Activated CD8-positive, alpha-beta memory T cell treated with anti-CD3 and anti-CD28 coated beads, Interleukin-2, amount 50 U/mL, for 24 hours (primary cell): ENCODE measurements at regions not wholly inside any gene's neighbourhood (a gene's known extent, or its start where the extent isn't known, plus 50 kb on each side); places are given as distances from the start of the nearest gene placed in this dataset.

Source experiments
- DNase-seq: peaks from one replicate; pipeline ENCODE4 v3.0.0-alpha.2; 2020; ENCODE audit errors: extremely low read depth

DNA sequence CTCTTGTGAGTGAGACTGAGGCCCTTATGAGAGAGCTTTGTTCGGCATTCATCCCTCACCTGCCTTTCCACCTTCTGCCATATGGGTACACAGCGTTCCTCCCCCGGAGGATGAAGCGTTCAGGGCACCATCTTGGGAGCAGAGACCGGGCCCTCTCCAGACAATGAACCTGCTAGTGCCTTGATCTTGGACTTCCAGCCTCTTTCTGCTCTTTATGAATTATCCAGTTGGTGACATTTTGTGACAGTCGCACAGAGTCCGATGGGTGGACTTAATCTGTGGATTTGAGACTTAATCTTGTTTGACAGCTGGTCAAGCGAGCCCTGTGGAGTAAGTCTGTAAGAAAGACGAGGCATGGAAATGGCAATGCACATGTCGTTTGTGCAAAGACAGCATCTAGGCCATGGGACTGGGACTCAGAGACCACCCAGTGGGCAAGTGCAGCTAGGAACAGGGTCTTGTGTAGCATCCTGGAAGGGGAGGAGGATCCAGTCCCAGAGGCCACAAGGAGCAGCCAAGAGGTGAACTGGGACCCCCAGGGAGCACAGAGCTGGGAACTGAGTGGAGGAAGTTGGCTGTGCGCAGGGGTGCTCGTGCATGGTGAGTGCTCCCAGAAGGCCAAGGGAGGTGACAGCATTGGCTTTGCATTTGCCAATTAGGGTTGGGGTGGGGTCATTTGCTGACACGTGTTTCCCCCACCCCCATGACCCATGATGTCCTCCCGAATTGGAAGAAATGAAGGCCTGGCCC is 69.5 kb upstream of the HDAC4 start:
- DNase-seq, result no peak

DNA sequence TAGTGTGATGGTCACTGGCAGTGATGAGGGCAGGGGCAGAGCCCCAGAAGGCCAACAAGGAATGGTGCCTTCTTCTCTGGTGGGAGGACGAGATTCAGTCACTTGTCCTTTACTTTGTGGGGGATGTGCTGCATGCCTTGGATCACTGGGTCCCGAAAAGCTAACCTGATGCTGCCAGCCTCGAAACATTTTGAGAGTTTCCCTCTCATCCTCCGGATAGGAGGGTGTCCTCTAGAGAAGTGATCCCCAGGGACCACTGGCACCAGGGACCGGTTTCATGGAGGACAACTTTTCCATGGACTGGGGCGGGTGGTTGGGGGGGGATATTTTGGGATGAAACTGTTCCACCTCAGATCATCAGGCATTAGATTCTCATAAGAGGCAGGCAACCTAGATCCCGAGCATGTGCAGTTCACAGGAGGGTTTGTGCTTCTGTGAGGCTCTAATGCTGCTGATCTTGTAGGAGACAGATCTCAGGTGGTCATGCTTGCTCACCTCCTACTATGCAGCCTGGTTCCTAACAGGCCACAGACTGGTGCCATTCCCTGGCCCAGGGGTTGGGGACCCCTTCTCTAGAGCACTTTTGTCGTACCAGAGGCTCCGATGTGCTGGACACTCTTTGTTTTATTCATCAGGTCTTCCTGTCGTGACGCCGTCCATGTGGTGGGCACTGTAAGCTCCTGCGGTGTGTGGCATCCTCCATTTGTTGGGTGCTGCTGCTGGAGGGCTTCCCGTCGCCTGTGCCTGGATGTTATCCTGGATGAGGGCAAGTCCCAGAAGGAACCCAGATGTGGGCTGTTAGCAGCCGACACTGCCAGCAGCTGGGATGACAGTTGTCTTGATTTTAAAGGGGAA is 68.5 kb upstream of the HDAC4 start:
- no peak for DNase-seq

DNA sequence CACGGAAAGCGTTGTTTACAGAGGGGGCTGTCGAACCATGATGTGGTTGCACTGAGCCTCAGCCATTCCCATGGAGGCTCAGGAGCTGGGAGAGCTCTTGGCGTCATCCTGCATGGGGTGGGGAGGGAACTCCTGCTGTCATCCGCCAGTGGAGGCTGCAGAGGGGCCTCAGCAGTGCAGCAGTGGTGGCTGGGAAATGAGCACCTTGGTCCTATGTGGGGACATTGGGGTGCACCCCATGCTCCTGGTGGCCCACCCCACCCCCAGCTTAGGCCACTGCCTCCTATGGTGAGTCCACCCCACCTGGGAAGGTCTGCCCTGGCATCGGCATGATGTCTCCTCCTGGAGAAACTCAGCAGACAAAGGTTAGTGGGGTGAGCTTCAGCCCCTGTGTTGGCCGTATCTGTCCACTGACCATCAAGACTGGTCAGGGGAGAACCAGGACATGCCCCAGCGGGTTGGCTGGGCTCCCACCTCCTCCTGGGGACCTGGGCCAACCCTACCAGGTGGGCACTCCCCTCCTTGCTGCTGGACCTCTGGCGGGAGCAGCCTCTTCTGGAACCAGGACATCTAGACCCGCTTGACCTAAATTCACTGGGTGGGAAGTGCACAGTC is 67.8 kb upstream of the HDAC4 start:
- no peak for DNase-seq

- no peak for DNase-seq
These were observed 67.2 kb upstream of the HDAC4 start for GRCh38 chr2:239467956-239468490.

DNA sequence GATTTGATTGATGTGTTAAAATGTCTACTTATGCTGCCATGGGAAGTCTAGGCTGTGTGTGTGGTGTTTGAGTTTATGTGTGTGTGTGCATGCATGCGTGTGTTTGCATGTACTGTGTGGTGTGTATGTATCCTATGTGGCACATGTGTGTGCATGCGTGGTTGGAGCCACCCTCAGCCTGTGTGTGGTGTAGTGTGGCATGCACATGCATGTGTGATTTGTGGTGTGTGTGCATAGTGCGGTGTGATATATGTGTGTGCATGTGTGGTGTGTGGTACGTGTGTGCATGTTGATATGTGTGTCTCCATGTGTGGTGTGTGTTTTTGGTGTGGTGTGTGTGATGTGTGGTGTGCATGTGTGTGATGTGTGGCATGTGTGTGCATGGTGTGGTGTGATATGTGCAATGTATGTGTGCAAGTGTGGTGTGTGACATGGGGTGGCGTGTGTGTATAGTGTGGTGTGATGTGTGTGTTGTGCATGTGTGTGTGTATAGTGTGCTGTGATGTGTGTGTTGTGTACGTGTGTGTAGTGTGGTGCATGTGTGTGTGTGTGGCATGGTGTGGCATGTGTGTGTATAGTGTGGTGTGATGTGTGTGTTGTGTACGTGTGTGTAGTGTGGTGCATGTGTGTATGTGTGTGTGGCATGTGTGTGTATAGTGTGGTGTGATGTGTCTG is 66.6 kb upstream of the HDAC4 start:
- DNase-seq, result no peak

DNA sequence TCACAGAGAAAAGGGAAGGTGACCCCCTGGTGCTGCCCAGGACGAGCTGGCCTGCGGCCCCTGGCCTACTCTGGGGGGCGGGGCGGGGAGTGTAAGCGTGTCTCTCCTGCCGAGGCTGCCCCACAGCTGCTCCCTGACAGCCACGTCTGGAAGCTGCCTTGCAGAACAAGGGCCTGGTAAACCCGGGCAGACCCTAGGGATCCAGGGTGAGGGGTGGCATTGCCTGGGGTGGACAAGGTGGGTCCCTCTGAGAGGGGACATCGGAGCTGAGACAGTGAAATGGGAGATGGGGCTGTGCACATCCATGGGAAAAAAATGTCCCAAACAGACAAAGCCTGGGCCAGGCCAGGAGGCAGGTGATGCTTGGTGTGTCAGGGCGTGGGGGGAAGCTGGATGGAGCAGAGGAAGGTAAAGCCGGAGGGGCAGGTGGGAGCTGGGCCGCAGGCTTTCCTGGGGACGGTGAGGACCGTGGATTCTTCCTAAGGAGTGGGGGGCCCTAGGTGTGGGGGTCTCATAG is 66.0 kb upstream of the HDAC4 start:
- DNase-seq, result no peak

DNA sequence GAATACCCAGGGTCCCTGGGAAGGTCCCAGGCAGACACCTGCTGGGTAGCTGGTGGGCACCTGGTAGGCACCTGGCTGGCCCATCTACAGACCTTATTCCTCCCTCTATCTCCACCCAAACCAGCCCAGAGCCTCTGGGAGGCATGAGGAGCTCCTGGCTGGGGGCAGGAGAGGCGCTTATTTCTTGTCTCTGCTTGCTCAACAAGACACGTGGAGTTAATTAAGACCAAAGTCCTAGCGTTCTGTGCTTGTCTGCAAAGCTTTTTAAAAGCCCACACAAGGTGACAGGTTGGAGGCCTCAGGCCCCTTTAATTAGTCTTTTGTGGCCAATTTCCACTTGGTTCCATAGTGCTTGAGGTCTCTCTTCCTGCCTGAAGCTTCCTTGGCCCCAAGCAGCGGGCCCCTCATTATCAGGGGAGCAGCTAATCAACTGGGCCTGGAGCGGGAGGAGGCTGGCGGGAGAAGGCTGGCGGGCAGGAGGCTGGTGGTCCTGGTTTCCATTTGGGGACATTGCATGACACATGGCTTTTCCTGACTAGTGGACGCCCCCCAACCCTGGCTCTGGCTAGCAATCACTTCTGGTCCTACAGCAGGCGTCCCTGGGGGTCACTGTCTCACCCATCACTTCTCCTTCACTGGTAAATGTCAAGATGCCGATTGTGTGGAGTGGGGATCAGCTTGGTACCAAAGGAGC is 65.4 kb upstream of the HDAC4 start:
- no peak for DNase-seq

DNA sequence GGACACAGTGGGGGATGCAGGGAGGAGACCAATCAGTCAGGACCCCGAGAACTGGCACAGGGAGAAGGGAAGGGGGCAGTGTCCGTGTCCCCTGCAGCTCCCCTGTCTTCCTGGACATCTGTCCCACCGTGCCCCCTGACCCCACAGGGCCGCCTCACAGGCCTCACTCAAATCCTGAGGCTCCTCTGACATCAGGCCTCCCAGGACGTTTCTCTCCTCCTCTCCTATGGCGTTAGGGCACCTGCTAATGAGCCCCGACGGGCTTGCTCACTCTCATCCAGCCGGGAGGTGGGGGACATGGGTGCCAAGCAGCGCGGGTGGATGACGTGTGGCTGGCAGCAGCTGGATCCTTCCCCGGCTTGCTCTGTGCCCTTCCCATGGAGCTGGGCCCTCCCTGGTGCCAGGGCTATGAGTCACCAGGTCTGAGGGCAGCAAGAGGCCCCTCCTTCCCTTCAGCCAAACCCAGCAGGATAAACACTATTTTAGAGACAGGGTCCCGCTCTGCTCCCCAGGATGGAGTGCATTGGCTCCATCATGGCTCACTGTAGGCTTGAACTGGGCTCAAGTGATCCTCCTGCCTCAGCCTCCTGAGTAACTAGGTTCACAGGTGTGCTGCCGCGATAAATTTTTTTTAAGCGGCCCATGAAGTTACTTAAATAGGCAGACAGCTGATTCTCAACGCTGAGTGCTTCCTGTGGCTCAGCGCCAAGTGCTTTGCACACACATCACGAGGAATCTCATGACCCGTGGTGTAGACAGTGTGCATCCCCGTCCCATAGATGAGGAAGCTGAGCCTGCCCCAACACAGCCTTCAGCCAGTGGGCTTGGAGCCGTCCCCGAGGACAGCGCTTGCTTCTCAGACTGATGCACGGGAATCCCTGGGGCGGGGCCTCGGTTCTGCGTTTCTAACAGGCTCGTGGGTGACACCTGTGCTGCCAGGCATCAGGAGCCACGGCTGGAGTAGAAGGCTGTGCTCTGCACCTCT is 64.5 kb upstream of the HDAC4 start:
- no peak for DNase-seq

DNA sequence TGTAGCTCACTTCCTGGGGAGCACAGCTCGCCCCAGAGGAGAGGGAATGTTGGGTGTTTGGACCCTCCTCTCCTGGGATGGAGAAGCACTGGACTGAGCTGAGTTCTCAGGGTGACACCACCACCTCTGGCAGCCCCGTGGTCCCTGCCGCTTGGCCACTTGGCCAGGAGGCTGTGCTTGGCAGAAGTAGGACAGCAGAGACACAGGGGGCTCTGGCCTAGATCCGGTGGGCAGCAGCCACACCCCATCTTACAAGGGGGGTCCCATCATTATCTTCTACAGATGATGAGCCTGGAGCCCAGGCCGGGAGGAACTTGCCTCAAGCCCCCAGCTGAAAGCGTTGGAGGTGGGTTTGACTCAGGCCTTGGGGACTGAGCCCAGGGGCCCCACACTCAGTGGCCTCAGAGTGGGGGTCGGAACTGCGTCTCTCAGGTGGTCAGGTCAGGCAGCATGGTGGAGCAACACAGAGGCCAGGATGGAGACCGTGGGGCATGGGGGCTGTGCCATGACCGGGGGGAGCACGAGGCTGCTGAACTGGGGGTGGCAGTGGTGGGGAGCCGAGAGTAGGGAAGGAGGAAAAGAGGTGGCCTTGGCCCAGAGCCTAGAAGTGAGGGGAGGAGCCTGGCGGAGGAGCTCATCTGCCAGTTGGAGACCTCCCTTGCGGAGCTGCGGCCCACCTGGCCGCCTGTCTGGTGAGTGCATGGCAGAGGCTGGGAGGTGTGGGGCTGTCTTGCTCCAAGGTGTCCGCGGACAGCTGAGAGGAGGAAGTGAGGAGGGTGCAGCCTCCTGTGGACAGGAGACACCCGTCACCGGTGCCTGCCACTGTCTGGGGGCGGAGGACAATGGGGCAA is 63.6 kb upstream of the HDAC4 start:
- no peak for DNase-seq

DNA sequence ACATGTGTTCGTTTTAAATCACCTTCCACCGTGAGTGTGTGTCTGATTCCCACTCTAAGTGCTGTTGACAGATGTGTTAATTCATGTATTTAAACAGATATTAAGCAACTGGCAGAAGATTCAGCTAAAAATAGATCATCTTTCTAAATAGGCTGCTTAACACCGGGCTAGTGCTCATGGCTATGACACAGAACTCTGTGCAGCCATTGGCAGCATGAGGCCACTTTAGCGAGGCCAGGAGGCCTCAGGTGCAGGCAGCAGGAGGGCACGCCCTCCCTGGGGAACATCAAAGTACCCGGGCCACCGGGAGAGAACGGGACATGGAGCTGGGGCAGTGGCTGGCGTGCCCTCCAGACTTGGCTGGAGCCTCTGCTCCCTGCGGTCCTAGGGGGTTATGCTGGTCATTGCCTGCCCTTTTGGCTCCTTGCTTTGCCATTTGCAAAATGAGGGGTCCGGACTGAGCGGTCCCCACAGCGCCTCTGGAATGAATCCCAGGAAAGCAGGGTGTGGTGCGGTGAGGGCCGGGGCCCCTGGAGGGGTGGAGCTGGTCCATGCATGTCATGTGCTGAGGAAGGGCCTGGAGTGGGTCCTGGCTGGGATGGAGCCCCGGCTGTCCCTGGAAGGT is 62.8 kb upstream of the HDAC4 start:
- no peak for DNase-seq

DNA sequence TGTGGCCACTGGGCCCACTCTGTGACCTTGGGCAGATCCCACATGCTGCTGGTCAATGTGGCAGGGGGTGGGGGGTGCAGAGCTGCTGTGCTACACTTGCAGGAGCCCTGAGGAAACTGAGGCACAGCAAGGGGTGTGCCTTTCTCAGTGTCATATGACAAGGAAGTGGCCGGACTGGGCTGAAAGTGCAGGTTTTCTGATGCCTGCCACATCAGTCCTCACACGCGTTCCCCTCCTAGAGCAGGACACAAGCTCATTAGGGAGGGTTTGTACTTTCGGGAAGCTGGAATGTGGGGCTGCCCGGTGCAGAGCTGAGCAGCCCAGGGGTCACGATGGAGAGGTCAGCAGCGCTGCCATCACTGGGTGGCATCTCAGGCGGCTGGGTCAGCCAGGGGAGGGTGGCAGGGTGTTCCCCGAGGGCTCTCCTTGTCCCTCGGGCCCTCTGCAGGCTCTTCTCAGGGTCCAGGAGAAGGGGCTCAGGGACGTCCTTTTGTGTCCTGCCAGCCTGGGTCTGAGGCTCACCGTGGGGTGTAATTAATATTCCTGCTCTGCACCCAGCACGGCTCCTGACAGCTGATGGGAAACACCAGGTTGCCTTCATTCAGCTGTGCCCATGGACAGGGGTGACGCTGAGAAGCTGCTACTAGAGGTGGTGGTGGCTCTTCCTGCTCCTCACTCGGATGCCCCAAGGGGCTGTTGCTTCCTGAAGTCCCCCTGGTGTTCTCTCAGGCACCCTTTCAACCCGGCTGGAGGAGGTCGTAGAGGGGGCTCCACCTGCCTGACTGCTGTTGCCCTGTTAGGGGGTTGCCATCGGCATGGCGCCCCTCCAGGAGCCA is 62.1 kb upstream of the HDAC4 start:
- DNase-seq, result no peak

- DNase-seq, result no peak
These were observed 61.3 kb upstream of the HDAC4 start for GRCh38 chr2:239462191-239462515.

DNA sequence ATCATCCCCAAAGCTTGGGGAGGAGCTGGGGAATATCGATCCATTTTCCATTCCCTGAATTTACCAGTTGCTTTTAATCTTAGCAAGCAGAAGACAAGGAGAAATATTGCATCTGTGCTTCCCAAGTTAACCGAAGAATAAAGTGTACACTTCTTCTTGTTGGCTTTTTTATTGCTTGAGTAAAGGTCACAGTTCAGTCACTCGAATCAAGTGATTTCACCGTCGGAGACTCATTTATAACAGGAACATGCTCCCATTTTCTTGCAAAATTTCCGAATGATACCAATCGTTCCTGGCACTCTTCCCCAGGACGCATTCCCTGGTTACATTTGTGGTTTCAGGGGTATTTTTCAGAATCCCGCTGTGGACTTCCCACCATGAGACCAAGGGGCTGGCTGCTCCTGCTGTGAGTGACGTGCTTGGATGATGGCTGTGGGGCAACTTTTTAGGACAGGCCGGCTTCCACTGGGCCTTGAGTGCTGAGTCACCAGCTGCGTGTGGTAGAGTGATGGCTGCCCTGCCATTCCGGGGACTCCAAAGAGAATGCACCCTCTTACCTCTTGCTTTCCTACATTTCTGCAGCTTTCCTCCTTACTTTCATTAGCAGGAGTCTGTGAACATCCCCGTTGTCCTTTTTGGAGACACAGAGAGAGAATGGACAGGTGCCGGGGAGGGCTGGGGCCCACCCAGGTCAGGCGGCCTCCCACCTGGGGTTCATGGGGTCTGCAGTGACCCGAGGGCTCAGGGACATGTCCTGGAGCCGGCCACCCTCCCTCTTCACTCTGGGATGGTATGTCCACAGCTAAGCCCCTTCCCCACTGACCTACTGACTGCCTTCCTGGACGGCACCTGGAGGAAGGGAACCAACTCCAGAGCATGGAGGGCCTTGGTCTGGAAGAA is 60.7 kb upstream of the HDAC4 start:
- no peak for DNase-seq

- DNase-seq, result no peak
These were observed 60.0 kb upstream of the HDAC4 start for GRCh38 chr2:239460780-239461179.

DNA sequence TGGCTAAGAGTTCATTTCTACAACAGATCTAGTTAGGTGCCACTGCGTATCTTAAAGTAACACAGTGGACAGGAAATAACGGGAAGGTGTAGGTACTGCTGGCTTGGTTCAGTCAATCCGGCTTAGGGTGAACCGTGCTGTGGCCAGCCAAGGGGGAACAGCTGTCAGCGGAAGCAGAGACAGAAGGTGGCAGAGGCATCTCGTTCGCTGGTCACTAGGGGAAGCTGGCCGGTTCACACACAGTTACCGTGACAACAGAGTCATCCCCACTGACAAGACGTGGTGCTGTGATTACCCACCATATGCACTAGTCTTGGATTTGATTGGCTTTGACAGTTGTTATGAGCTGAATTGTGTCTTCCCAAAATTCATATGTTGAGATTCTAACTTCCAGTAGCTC is 58.8 kb upstream of the HDAC4 start:
- no peak for DNase-seq

- no peak for DNase-seq
These were observed 58.2 kb upstream of the HDAC4 start for GRCh38 chr2:239459056-239459455.
